ENCODE measurements at regions not wholly inside any gene's neighbourhood (a gene's known extent, or its start where the extent isn't known, plus 50 kb on each side); places are given as distances from the start of the nearest gene placed in this dataset.

DNA sequence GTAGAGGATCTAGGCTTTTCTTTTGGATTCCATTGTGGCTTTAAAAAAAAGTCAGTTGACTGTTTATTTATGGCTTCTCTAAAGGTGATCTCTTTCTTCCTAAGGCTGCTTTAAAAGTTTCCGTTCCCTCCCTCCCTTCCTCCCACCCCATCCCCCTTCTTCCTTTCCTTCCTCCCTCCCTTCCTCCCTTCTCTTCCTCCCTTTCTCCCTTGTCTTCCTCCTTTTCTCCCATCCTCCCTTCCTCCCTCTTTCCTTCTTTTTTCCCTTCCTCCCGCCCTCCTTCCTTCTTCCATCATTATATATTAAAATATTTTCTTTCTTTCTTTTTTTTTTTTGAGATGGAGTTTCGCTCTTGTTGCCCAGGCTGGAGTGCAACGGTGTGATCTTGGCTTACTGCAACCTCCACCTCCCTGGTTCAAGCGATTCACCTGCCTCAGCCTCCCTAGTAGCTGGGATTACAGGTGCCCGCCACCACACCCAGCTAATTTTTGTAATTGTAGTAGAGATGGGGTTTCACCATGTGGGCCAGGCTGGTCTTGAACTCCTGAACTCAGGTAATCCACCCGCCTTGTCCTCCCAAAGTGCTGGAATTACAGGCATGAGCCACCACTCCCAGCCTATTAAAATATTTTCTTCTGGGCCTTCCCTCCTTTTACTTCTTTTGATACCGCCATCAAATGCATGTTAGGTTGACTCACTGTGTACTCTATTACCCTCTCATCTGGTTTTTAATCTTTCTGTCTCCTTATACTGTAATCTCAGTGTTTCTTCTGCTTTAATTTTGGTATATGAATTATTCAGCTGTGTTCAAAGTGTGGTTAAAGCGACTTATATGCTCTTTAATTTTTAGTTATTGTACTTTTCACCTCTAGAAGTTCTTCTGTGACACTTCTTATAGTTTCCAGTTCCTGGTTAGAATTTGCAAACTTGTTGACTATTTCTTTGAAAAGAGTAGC lies 59.2 kb upstream of the ATP5PO start:
- TF ChIP-seq, protein P1, sequence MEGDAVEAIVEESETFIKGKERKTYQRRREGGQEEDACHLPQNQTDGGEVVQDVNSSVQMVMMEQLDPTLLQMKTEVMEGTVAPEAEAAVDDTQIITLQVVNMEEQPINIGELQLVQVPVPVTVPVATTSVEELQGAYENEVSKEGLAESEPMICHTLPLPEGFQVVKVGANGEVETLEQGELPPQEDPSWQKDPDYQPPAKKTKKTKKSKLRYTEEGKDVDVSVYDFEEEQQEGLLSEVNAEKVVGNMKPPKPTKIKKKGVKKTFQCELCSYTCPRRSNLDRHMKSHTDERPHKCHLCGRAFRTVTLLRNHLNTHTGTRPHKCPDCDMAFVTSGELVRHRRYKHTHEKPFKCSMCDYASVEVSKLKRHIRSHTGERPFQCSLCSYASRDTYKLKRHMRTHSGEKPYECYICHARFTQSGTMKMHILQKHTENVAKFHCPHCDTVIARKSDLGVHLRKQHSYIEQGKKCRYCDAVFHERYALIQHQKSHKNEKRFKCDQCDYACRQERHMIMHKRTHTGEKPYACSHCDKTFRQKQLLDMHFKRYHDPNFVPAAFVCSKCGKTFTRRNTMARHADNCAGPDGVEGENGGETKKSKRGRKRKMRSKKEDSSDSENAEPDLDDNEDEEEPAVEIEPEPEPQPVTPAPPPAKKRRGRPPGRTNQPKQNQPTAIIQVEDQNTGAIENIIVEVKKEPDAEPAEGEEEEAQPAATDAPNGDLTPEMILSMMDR (IDR thresholded peaks at IDR 0.05), result no peak
- no peak for TF ChIP-seq POLR2A (IDR thresholded peaks at IDR 0.05)
